COR-L47 (cell line): ENCODE measurements at regions not wholly inside any gene's neighbourhood (a gene's known extent, or its start where the extent isn't known, plus 50 kb on each side); places are given as distances from the start of the nearest gene placed in this dataset.
"Not testable (repeated sequence)": the region's sequence is repeated elsewhere in the genome, so short reads cannot be mapped to it uniquely, and the experiment has no call there.

Source experiments
- DNase-seq: peaks from one replicate; lab custom pipeline; 2025; lab: John Stamatoyannopoulos, UW

- DNase-seq, result no peak
Measured at GRCh38 chr2:83155826-83156225, 1303.3 kb downstream of the SUCLG1 start.

- DNase-seq, result no peak
Measured at GRCh38 chr2:83143946-83144345, 1315.1 kb downstream of the SUCLG1 start.

GRCh38 chr2:83142934-83143333 lies 1316.1 kb downstream of the SUCLG1 start:
- no peak for DNase-seq

- DNase-seq, result no peak
Measured at GRCh38 chr2:83115606-83116005, 1343.5 kb downstream of the SUCLG1 start.

GRCh38 chr2:83115155-83115554 lies 1343.9 kb downstream of the SUCLG1 start:
- no peak for DNase-seq

- no peak for DNase-seq
Measured at GRCh38 chr2:83113953-83114352, 1345.1 kb downstream of the SUCLG1 start.

- no peak for DNase-seq
Measured at GRCh38 chr2:83112858-83113257, 1346.2 kb downstream of the SUCLG1 start.

GRCh38 chr2:83109284-83109683 lies 1349.8 kb downstream of the SUCLG1 start:
- no peak for DNase-seq

- no peak for DNase-seq
Measured at GRCh38 chr2:83106853-83107252, 1352.2 kb downstream of the SUCLG1 start.

GRCh38 chr2:83104202-83104601 lies 1354.9 kb downstream of the SUCLG1 start:
- DNase-seq, result no peak

- DNase-seq, result no peak
Measured at GRCh38 chr2:83103613-83104012, 1355.5 kb downstream of the SUCLG1 start.

GRCh38 chr2:83089051-83089450 lies 1370.0 kb downstream of the SUCLG1 start:
- DNase-seq, result not testable (repeated sequence)

GRCh38 chr2:83085869-83086268 lies 1373.2 kb downstream of the SUCLG1 start:
- no peak for DNase-seq

GRCh38 chr2:83081826-83082690 lies 1377.0 kb downstream of the SUCLG1 start:
- DNase-seq, result peak; percentile 66

GRCh38 chr2:83079007-83079406 lies 1380.1 kb downstream of the SUCLG1 start:
- DNase-seq, result no peak

- no peak for DNase-seq
Measured at GRCh38 chr2:83072767-83073166, 1386.3 kb downstream of the SUCLG1 start.

GRCh38 chr2:83071914-83072313 lies 1387.2 kb downstream of the SUCLG1 start:
- DNase-seq, result no peak

- no peak for DNase-seq
Measured at GRCh38 chr2:83071352-83071751, 1387.7 kb downstream of the SUCLG1 start.

GRCh38 chr2:83069724-83070123 lies 1389.4 kb downstream of the SUCLG1 start:
- no peak for DNase-seq

GRCh38 chr2:83068714-83069113 lies 1390.4 kb downstream of the SUCLG1 start:
- no peak for DNase-seq

- DNase-seq, result no peak
Measured at GRCh38 chr2:83067947-83068346, 1391.1 kb downstream of the SUCLG1 start.

GRCh38 chr2:83063933-83064332 lies 1395.1 kb downstream of the SUCLG1 start:
- no peak for DNase-seq

- no peak for DNase-seq
Measured at GRCh38 chr2:83063511-83063910, 1395.6 kb downstream of the SUCLG1 start.

- no peak for DNase-seq
Measured at GRCh38 chr2:83058683-83059082, 1400.4 kb downstream of the SUCLG1 start.
